ENCODE measurements at regions not wholly inside any gene's neighbourhood (a gene's known extent, or its start where the extent isn't known, plus 50 kb on each side); places are given as distances from the start of the nearest gene placed in this dataset.

DNA sequence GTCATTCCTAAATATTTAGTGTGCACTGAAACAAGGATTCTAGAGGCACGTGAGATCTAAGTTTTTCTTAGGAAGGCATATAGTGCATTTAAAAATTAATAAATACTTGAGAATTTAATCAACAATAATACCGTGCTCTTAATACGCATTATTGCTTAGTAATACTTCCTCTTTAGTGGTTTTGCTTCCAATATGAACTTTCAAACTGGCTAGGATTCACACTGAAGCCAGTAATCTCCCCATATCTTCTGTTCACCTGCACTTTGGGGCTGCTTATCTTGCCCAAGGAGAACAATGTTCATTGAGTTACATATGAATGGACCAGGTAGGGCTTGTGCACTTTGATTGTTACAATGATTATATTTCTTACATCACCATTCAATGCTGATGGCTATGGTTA lies 180.5 kb upstream of the RIOK2 start:
- TF ChIP-seq, protein P1, sequence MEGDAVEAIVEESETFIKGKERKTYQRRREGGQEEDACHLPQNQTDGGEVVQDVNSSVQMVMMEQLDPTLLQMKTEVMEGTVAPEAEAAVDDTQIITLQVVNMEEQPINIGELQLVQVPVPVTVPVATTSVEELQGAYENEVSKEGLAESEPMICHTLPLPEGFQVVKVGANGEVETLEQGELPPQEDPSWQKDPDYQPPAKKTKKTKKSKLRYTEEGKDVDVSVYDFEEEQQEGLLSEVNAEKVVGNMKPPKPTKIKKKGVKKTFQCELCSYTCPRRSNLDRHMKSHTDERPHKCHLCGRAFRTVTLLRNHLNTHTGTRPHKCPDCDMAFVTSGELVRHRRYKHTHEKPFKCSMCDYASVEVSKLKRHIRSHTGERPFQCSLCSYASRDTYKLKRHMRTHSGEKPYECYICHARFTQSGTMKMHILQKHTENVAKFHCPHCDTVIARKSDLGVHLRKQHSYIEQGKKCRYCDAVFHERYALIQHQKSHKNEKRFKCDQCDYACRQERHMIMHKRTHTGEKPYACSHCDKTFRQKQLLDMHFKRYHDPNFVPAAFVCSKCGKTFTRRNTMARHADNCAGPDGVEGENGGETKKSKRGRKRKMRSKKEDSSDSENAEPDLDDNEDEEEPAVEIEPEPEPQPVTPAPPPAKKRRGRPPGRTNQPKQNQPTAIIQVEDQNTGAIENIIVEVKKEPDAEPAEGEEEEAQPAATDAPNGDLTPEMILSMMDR (IDR thresholded peaks at IDR 0.05) = no peak
- no peak for TF ChIP-seq POLR2A (IDR thresholded peaks at IDR 0.05)

Measured in uterus (tissue), 2 donors.